ENCODE measurements at regions not wholly inside any gene's neighbourhood (a gene's known extent, or its start where the extent isn't known, plus 50 kb on each side); places are given as distances from the start of the nearest gene placed in this dataset.
"Not testable (repeated sequence)": the region's sequence is repeated elsewhere in the genome, so short reads cannot be mapped to it uniquely, and the experiment has no call there.

DNA sequence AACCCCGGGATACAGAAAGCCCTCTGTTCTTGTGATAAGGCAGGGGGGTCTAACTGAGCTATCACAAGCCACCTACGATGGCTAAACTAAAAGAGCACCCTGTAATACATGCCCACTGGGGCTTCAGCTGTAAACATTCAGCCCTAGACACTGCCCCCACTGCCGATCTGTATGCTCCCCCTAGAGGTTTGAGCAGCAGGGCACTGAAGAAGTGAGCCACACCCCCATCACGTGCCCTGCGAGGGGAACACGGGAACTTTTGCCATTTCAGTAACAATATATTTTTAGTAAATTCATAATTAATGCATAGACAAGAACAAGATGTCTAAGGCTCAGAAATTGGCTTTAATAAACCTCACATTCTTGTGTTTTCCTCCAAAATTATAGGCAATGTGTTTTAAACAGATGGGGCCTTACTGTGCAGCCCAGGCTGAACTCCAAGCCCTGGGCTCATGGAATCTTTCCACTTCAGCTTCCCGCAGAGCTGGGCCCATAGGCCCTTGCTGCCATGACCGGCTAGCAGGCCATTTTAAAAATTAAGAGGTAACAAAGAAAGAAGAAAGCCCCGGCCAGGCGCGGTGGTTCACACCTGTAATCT lies 235.3 kb upstream of the SFRP2 start:
- H3K79me2 ChIP-seq (ENCODE audit: insufficient read depth, low read length): no peaks in the 10 kb centered on the region
- peaks cover 0 to 3% (median 0%) of the 10 kb centered on the region in 7 donors for H3K9me3 Mint-ChIP-seq
- H3K36me3 ChIP-seq (replicated peaks in 1 of 2; ENCODE audit: control insufficient read depth in 1 of 2, insufficient read depth in 2 of 2, low read length in 2 of 2): no peaks in the 10 kb centered on the region
- no peak overlapping the region for H3K4me3 Mint-ChIP-seq
- H3K9me3 ChIP-seq (replicated peaks in 1 of 2; ENCODE audit: control insufficient read depth in 1 of 2, insufficient read depth in 1 of 2, low read length in 2 of 2): no peaks in the 10 kb centered on the region
- no peaks in the 10 kb centered on the region for H3K4me1 Mint-ChIP-seq
- no peak overlapping the region for H3K27ac Mint-ChIP-seq
- no peak for DNase-seq
- 71% methylated on average over 6 of the region's 11 CpGs for WGBS (ENCODE audit: insufficient coverage)
- no peak overlapping the region for H2AFZ ChIP-seq (ENCODE audit: insufficient read depth, low read depth, low read length, poor library complexity, severe bottlenecking)
- no peaks in the 10 kb centered on the region for H3K27me3 ChIP-seq (ENCODE audit: control insufficient read depth in 2 of 2, insufficient read depth in 2 of 2, low read length in 2 of 2)
- intact Hi-C loops (cut with micrococcal nuclease): no loop called here
- no peak overlapping the region for H3K4me3 ChIP-seq (replicated peaks in 1 of 3; ENCODE audit: low read depth in 2 of 3, low read length in 3 of 3)
- no peak overlapping the region for H3K27ac ChIP-seq (ENCODE audit: low read depth in 1 of 2, low read length in 2 of 2)
- no peak overlapping the region for H3K9ac ChIP-seq (ENCODE audit: insufficient read depth, low read length, poor library complexity, severe bottlenecking)
- no peaks in the 10 kb centered on the region for H3K36me3 Mint-ChIP-seq
- TF ChIP-seq, protein P1, sequence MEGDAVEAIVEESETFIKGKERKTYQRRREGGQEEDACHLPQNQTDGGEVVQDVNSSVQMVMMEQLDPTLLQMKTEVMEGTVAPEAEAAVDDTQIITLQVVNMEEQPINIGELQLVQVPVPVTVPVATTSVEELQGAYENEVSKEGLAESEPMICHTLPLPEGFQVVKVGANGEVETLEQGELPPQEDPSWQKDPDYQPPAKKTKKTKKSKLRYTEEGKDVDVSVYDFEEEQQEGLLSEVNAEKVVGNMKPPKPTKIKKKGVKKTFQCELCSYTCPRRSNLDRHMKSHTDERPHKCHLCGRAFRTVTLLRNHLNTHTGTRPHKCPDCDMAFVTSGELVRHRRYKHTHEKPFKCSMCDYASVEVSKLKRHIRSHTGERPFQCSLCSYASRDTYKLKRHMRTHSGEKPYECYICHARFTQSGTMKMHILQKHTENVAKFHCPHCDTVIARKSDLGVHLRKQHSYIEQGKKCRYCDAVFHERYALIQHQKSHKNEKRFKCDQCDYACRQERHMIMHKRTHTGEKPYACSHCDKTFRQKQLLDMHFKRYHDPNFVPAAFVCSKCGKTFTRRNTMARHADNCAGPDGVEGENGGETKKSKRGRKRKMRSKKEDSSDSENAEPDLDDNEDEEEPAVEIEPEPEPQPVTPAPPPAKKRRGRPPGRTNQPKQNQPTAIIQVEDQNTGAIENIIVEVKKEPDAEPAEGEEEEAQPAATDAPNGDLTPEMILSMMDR (IDR thresholded peaks at IDR 0.05): no peak
- H3K27me3 Mint-ChIP-seq (ENCODE audit: low read depth in 3 of 3): peaks cover 6 to 14% (median 8%) of the 10 kb centered on the region in 3 donors
- no peaks in the 10 kb centered on the region for H4K20me1 ChIP-seq (ENCODE audit: insufficient read depth, low read length)
- H3K4me2 ChIP-seq (replicated peaks; ENCODE audit: extremely low read depth, low read length, poor library complexity, severe bottlenecking): no peak overlapping the region
- no peaks in the 10 kb centered on the region for H3K4me1 ChIP-seq (ENCODE audit: control insufficient read depth in 1 of 2, insufficient read depth in 2 of 2, low read length in 2 of 2)

DNA sequence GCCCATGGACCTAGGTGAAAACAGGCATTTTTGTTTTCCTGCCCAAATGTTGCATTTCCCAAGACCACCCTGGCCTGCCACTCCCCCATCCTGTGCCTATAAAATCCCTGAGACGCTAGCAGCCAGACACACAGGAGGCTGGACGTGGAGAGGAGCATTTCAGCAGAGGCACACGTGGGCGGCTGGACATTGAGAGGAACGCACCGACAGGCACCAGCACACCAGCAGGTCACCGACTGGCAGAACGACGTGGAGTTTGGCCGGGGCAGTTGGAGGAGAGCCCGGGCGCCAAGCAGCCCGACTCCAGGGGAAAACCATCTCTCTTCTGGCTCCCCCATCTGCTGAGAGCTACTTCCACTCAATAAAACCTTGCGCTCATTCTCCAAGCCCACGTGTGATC lies 234.8 kb upstream of the SFRP2 start:
- H3K4me3 ChIP-seq (replicated peaks in 1 of 3; ENCODE audit: low read depth in 2 of 3, low read length in 3 of 3); H3K9me3 ChIP-seq (replicated peaks in 1 of 2; ENCODE audit: control insufficient read depth in 1 of 2, insufficient read depth in 1 of 2, low read length in 2 of 2); intact Hi-C loops (cut with micrococcal nuclease); H3K79me2 ChIP-seq (ENCODE audit: insufficient read depth, low read length); H3K36me3 ChIP-seq (replicated peaks in 1 of 2; ENCODE audit: control insufficient read depth in 1 of 2, insufficient read depth in 2 of 2, low read length in 2 of 2); H3K9me3 Mint-ChIP-seq; H3K27ac Mint-ChIP-seq; H3K4me2 ChIP-seq (replicated peaks; ENCODE audit: extremely low read depth, low read length, poor library complexity, severe bottlenecking); H3K27me3 ChIP-seq (ENCODE audit: control insufficient read depth in 2 of 2, insufficient read depth in 2 of 2, low read length in 2 of 2); H3K4me1 ChIP-seq (ENCODE audit: control insufficient read depth in 1 of 2, insufficient read depth in 2 of 2, low read length in 2 of 2); H3K36me3 Mint-ChIP-seq; H3K4me1 Mint-ChIP-seq; DNase-seq; H3K27ac ChIP-seq (ENCODE audit: low read depth in 1 of 2, low read length in 2 of 2); H3K9ac ChIP-seq (ENCODE audit: insufficient read depth, low read length, poor library complexity, severe bottlenecking); H4K20me1 ChIP-seq (ENCODE audit: insufficient read depth, low read length); H2AFZ ChIP-seq (ENCODE audit: insufficient read depth, low read depth, low read length, poor library complexity, severe bottlenecking); H3K4me3 Mint-ChIP-seq: not testable (repeated sequence)
- 78% methylated on average over 9 of the region's 15 CpGs for WGBS (ENCODE audit: insufficient coverage)
- H3K27me3 Mint-ChIP-seq (ENCODE audit: low read depth in 3 of 3): peaks cover 6 to 14% (median 8%) of the 10 kb centered on the region in 3 donors
